GM21825 (cell line): ENCODE measurements at regions not wholly inside any gene's neighbourhood (a gene's known extent, or its start where the extent isn't known, plus 50 kb on each side); places are given as distances from the start of the nearest gene placed in this dataset.
"Not testable (repeated sequence)": the region's sequence is repeated elsewhere in the genome, so short reads cannot be mapped to it uniquely, and the experiment has no call there.

Experiments
- ATAC-seq: cut with Tn5 transposase; IDR thresholded peaks from one replicate; pipeline ENCODE4 v1.9.1; 2021; ENCODE audit warnings: mild to moderate bottlenecking, moderate library complexity; ENCODE audit not compliant: unreplicated experiment

DNA sequence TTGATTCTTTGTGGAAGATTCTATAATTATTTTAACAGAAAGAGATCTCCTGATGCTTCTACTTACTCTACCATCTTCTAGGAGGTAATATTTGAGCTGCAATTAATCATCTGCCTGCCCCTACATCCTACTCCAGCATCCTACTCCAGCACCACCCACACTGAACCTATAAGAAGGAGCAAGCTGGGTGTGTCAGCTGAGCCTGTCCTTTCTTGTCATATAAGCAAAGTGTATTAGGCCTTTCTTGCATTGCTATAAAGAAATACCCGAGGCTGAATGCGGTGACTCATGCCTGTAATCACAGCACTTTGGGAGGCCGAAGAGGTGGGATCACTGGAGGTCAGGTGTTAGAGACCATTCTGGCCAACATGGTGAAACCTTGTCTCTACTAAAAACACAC lies 84.2 kb upstream of the ARG1 start:
- no peak for ATAC-seq

DNA sequence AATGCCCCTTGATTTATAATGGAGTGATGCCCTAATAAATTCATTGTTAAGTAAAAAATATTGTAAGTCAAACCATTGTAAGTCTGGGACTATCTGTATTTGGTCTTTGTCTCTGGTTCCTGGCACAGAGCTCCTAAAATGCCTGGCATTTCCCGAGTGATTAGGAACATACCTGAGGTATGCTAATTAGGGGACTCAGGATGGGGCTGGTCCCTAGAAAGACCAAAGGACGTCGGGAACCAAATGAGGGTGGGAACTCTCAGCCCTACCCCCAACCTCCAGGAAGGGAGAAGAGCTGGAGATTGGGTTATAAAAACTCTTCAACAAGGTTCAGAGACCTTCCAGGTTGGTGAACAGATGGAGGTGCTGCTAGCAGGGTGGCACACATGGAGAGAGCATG lies 82.6 kb upstream of the ARG1 start:
- ATAC-seq = no peak

DNA sequence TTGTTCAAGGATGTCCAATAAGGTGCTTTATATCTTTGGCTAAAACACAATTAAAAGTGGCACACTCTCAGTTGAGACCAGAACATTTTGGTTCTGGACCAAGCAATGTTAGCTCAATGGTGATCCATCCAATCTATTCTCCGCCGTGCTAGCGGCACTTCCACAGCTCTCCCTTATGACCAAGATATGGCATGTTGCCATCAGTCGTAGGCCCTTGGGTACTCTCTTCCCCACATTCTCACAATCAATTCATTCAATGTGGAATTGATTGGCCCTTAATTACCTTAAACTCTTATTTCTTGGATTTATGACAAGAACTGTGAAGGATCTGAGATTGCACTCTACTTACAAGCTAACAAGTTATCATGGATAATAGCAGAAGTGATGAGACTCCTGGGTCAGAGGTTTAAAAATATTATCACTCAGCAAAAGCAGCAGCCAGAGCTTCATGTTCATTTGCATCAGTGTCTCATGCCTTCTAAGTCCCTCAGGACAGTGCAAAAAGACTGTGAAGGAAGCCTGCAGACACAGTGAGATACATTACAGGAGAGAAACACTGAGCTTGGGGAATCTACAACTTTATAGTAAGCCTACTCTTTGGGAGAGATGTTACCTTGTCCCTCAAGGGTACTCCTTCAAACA lies 80.0 kb upstream of the ARG1 start:
- no peak for ATAC-seq

DNA sequence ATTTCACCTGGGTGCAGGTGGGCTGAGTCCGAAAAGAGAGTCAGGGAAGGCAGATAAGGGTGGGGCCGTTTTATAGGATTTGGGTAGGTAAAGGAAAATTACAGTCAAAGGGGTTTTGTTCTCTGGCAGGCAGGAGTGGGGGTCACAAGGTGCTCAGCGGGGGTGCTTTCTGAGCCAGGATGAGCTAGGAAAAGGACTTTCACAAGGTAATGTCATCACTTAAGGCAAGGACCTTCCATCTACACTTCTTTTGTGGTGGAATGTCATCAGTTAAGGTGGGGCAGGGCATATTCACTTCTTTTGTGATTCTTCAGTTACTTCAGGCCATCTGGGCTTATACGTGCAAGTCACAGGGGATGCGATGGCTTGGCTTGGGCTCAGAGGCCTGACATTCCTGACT lies 68.6 kb upstream of the ARG1 start:
- ATAC-seq = not testable (repeated sequence)

DNA sequence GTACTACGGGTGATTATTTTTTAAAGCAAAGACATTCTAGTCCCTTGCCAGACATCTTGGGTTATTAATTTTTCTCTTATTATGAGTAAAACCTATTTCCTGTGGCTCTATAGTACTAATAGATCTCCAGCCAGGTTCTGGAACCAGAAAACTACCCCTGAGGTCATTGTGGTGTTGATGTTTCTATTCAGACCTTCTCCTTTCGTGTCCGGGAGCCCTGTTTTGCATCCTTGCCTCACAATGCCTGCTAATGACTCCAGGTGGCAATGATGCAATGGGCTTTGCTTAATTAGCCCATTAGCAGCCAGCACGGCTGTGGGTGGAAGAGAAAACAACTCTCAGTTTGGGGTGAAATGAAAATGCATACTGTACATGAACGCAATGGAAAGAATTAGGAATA lies 62.9 kb upstream of the ARG1 start:
- no peak for ATAC-seq

DNA sequence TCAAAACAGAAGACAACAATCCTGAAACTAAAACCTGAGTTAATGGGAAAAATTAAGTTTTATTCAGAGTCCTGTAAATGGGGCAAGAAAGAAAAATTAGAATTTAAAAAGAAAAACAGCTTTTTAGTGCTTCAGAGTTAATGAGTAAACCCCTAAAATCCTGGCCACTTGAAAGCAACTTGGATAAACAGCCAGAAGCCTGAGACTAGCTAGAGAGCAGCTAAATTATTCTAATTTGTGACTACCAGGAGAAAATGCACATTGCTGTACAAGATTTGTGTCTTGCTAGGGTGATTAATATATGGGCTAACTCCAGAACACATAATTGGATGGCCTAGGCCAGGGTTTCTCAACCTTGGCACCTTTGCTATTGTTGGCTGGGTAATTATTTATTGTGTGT lies 62.4 kb upstream of the ARG1 start:
- ATAC-seq = no peak

DNA sequence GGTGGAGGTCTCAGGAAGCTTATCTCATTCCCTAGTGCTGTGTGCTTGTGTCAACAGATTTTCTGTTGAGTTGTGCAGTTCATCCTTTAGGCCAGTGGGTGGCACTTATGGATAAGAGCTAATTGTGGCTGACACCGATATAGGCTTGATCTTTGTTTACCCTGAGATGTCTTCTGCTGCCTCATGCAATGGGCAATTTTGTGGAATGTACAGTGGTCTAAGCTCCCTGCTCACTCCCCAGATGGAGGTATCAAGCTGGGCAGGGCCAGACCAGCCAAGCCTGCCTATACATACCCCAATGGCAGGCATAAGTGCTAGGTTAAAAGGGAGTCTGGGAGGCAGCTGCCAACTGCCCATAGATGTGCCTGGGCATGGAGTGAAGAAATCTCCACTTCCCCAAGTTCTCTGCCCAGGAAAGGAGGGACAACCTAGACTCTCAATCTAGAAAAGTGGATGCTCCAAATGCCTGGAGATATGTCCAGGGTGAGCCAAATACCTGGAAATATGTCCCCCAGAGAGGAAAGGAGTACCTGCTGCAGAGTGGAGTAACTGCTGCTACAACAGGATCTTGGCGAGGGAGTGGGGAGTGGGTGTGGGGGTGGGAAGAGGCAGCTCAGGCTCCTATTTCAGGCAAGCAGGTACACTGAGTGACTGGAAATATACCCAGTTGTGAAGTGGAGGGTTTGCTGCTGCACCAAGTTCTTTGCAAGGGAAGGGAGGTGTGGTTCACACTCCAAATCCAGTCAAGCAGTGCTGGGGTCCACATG lies 53.2 kb upstream of the ARG1 start:
- peak; percentile 96 for ATAC-seq
